ENCODE measurements at regions not wholly inside any gene's neighbourhood (a gene's known extent, or its start where the extent isn't known, plus 50 kb on each side); places are given as distances from the start of the nearest gene placed in this dataset.

DNA sequence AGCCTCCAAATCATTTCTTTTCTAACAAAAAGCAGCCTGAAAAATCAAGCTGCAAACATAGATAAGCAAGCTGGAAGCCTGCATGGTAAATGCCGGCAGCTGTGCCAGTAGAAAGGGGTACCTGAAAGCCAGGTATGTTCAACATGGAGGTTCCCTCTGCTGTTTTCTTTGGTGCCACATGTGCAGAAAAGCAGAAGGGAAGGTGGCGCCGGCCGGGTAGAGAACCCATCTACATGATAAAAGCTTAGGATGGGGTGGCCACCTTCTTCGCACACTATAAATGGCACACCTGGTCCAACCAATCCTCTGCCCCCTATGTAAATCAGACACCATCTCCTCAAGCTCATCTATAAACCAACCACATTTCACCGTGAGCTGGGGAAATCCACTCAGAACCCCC, 268.9 kb upstream of the IRX2 start:
- TF ChIP-seq, protein P1, sequence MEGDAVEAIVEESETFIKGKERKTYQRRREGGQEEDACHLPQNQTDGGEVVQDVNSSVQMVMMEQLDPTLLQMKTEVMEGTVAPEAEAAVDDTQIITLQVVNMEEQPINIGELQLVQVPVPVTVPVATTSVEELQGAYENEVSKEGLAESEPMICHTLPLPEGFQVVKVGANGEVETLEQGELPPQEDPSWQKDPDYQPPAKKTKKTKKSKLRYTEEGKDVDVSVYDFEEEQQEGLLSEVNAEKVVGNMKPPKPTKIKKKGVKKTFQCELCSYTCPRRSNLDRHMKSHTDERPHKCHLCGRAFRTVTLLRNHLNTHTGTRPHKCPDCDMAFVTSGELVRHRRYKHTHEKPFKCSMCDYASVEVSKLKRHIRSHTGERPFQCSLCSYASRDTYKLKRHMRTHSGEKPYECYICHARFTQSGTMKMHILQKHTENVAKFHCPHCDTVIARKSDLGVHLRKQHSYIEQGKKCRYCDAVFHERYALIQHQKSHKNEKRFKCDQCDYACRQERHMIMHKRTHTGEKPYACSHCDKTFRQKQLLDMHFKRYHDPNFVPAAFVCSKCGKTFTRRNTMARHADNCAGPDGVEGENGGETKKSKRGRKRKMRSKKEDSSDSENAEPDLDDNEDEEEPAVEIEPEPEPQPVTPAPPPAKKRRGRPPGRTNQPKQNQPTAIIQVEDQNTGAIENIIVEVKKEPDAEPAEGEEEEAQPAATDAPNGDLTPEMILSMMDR (conservative IDR thresholded peaks at IDR 0.05) = no peak
- no peaks in the 10 kb centered on the region for H3K27me3 Mint-ChIP-seq (ENCODE audit: low read depth)
- H3K36me3 Mint-ChIP-seq (ENCODE audit: low read depth) = no peaks in the 10 kb centered on the region
- peaks cover 3% of the 10 kb centered on the region for H3K9me3 Mint-ChIP-seq
- no peak overlapping the region for H3K27ac Mint-ChIP-seq (ENCODE audit: unreplicated experiment)
- H3K4me3 Mint-ChIP-seq = no peak overlapping the region
- DNase-seq (ENCODE audit: low read depth, low spot score) = no peak
- no peaks in the 10 kb centered on the region for H3K4me1 Mint-ChIP-seq

DNA sequence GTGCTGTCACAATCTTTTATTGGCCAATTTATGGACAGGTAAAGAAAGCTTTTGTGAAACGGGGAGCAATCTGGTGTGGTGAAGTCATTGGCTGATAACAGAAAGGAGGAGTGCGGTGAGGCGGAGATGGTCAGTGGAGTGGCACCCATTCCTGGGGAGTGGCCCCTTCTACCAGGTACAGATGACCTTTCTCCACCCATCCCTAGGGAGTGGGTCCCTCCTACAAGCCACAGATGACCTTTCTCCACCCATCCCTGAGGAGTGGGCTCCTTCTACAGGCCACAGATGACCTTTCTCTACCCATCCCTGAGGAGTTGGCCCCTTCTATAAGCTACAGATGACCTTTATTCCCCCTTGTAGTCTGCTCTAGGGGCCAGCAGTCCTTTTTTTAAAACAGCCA, 267.6 kb upstream of the IRX2 start:
- no peaks in the 10 kb centered on the region for H3K27me3 Mint-ChIP-seq (ENCODE audit: low read depth)
- DNase-seq (ENCODE audit: low read depth, low spot score) = no peak
- TF ChIP-seq, protein P1 (conservative IDR thresholded peaks at IDR 0.05) = no peak
- no peaks in the 10 kb centered on the region for H3K4me1 Mint-ChIP-seq
- H3K27ac Mint-ChIP-seq (ENCODE audit: unreplicated experiment) = peak overlapping the region; percentile 57
- no peak overlapping the region for H3K4me3 Mint-ChIP-seq
- H3K9me3 Mint-ChIP-seq = peaks cover 3% of the 10 kb centered on the region
- H3K36me3 Mint-ChIP-seq (ENCODE audit: low read depth) = no peaks in the 10 kb centered on the region

DNA sequence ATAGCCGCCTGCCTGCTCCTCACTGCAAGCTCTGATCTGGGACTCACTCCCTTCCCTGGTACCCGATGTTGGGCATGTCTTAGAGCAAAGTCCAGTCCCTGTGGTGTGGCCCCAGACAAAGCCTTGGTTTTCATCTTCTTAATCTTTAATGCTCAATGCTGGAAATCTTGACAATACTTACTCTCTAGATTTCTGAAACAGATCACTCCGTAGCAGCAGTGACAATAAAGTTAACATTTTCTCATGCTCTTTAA, 260.2 kb upstream of the IRX2 start:
- H3K4me3 Mint-ChIP-seq = no peak overlapping the region

DNA sequence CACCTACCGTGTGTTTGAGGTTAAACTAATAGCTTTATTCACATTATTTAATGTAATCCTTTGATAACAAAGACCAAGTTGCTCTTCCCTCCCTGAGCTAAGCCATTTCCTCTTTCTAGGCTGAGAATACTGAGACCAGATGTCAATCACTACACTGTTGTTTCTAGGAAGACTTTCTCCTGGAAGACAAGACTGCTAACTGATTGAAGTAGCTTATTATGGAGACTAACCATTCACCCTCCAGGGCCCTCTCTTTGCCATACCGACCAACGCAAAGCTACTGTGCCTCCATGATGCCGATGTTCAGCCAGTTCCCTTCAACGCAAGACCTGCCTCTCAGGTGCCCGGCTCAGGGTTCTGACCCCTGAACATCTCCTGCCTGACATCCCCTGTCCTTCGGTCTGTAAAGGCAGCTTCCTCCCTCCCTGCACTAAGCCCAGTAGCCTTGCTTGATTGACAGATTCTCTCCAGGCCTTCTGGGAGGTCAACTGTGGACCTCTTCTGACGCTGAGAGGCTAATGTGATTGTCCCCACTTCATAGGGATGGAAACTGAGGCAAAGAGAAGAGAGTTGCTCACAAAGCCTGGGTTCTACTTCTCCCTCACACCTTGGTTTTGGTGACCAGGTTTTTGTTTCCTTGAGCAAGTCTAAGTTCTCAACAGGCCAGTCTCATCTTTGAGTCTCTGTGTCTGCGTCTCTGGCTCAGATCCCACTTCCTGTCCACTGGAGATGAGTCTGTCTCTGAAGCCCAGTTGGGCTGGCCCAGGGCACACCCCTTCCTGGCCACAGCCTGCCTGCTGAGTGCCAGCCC, 259.7 kb upstream of the IRX2 start:
- DNase-seq (ENCODE audit: low read depth, low spot score) = no peak
- H3K36me3 Mint-ChIP-seq (ENCODE audit: low read depth) = no peaks in the 10 kb centered on the region
- no peak overlapping the region for H3K27ac Mint-ChIP-seq (ENCODE audit: unreplicated experiment)
- no peaks in the 10 kb centered on the region for H3K27me3 Mint-ChIP-seq (ENCODE audit: low read depth)
- no peaks in the 10 kb centered on the region for H3K9me3 Mint-ChIP-seq
- TF ChIP-seq, protein P1 (conservative IDR thresholded peaks at IDR 0.05) = no peak
- H3K4me1 Mint-ChIP-seq = no peaks in the 10 kb centered on the region
- H3K4me3 Mint-ChIP-seq = no peak overlapping the region

More for the DNA sequence above, 260.2 kb upstream of the IRX2 start:
- Mint-ChIP-seq H3K36me3 (ENCODE audit: low read depth) (no peaks in the 10 kb centered on the region), H3K27ac (ENCODE audit: unreplicated experiment) (peak overlapping the region; percentile 27), H3K4me1 (no peaks in the 10 kb centered on the region), H3K27me3 (ENCODE audit: low read depth) (no peaks in the 10 kb centered on the region), H3K9me3 (no peaks in the 10 kb centered on the region)
- TF ChIP-seq, protein P1 (conservative IDR thresholded peaks at IDR 0.05) = no peak
- DNase-seq (ENCODE audit: low read depth, low spot score) = no peak

DNA sequence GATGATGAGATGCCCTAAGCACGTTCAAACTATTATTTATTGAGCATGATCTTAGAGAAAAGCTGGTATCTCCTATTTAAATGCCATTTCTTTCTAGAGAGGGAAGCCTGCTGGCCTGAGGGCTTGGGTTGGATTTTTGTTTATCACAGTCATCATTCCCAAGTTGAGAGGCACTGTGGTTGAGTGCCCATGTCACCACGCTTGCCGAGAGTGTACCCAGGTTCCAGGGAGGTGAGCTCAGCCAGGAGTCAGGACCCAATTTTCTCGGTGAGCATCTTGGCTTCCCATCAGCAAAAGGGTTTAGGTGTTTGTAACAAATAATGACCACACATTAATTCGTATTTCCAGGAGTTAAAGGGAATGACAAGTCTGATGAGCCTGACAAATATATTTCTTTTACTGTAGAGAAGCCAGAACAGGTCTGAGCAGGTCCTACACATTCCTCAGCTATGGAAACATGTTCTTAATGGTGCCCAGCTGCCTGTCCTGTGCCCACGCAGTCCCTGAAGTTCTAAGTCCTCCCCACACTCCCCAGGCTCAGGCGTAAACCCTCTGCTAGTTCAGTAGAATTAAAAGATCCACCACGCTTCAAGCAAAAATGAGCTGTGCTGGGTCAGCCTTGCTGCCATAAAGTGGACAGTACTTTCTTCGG, 258.9 kb upstream of the IRX2 start:
- DNase-seq (ENCODE audit: low read depth, low spot score) = no peak

More for the DNA sequence above, 258.9 kb upstream of the IRX2 start:
- Mint-ChIP-seq H3K4me3 (no peak overlapping the region), H3K9me3 (no peaks in the 10 kb centered on the region), H3K36me3 (ENCODE audit: low read depth) (no peaks in the 10 kb centered on the region), H3K4me1 (no peaks in the 10 kb centered on the region), H3K27me3 (ENCODE audit: low read depth) (no peaks in the 10 kb centered on the region), H3K27ac (ENCODE audit: unreplicated experiment) (no peak overlapping the region)
- TF ChIP-seq, protein P1 (conservative IDR thresholded peaks at IDR 0.05) = no peak
